PC-3 (cell line): ENCODE measurements at regions not wholly inside any gene's neighbourhood (a gene's known extent, or its start where the extent isn't known, plus 50 kb on each side); places are given as distances from the start of the nearest gene placed in this dataset.

ENCODE experiments used
- ATAC-seq: fragments of 200-7000 bp; cut with Tn5 transposase; 2 replicates; pipeline ENCODE4 v1.9.1; 2020; ENCODE audit warnings: mild to moderate bottlenecking, moderate library complexity
- BruUV-seq: library from RNA; stranded (reverse); fragments of 400-500 nt; replicated peaks from 2 replicates; lab custom pipeline; 2021; lab: Mats Ljungman, UMichigan
- CTCF ChIA-PET: fragments of 300-600 bp; sonication (Branson Sonifier 250); formaldehyde crosslinking; loops from one replicate; lab custom pipeline; 2022; ENCODE audit warnings: antibody characterized with exemption; lab: Charles Lee
- POLR2A ChIA-PET: fragments of 300-600 bp; sonication (Branson Sonifier 250); formaldehyde crosslinking; loops from one replicate; lab custom pipeline; 2022; ENCODE audit warnings: antibody characterized with exemption; ENCODE audit not compliant: unreplicated experiment; lab: Charles Lee
- DNase-seq: peaks from one replicate; pipeline ENCODE4 v3.0.0-alpha.2; 2015
- H2AFZ ChIP-seq: fragments of 300-600 bp; sonication (generic); 2 replicates; pipeline ENCODE4 v1.6.0; 2016; ENCODE audit warnings: antibody characterized with exemption, low read length
- H3F3A ChIP-seq: fragments of 300-600 bp; sonication (generic); one replicate; pipeline ENCODE4 v1.6.0; 2017; ENCODE audit warnings: antibody characterized with exemption, low read length, control low read depth, mild to moderate bottlenecking; ENCODE audit not compliant: unreplicated experiment
- H3K27ac ChIP-seq: fragments of 300-600 bp; sonication (generic); 2 replicates; pipeline ENCODE4 v1.5.1; 2016; ENCODE audit warnings: mild to moderate bottlenecking, low read length
- H3K27me3 ChIP-seq: fragments of 300-600 bp; sonication (generic); 2 replicates; pipeline ENCODE4 v1.6.1; 2016; ENCODE audit warnings: low read length, mixed read lengths
- H3K36me3 ChIP-seq: fragments of 300-600 bp; sonication (generic); 2 replicates; pipeline ENCODE4 v1.6.1; 2016; ENCODE audit warnings: low read depth, mixed run types, low read length, mixed read lengths
- H3K4me1 ChIP-seq: fragments of 300-600 bp; sonication (generic); 2 replicates; pipeline ENCODE4 v1.5.1; 2016; ENCODE audit warnings: low read length; ENCODE audit not compliant: insufficient read depth
- H3K4me2 ChIP-seq: fragments of 300-600 bp; sonication (generic); 2 replicates; pipeline ENCODE4 v1.6.0; 2016; ENCODE audit warnings: low read length
- H3K4me3 ChIP-seq: fragments of 300-600 bp; sonication (generic); 2 replicates; pipeline ENCODE4 v1.5.1; 2016; ENCODE audit warnings: mild to moderate bottlenecking, low read length, mixed read lengths
- H3K79me2 ChIP-seq: fragments of 300-600 bp; sonication (generic); 2 replicates; pipeline ENCODE4 v1.6.1; 2017; ENCODE audit warnings: low read length, mixed read lengths
- H3K9ac ChIP-seq: fragments of 300-600 bp; sonication (generic); 2 replicates; pipeline ENCODE4 v1.6.0; 2016; ENCODE audit warnings: mild to moderate bottlenecking, low read length
- H3K9me2 ChIP-seq: fragments of 300-600 bp; sonication (generic); replicated peaks from 2 replicates; pipeline ENCODE4 v1.6.1; 2016; ENCODE audit warnings: mixed run types, low read length, mixed read lengths
- H3K9me3 ChIP-seq: fragments of 300-600 bp; sonication (generic); 2 replicates; pipeline ENCODE4 v1.6.1; 2016; ENCODE audit warnings: low read length, mixed read lengths
- H4K20me1 ChIP-seq: fragments of 300-600 bp; sonication (generic); 2 replicates; pipeline ENCODE4 v1.6.1; 2016; ENCODE audit warnings: low read length, mixed read lengths
- CTCF ChIP-seq: fragments of 300-600 bp; sonication (generic); conservative IDR thresholded peaks from 2 replicates; pipeline ENCODE4 v1.5.1; 2017; ENCODE audit warnings: antibody characterized with exemption, low read depth, mild to moderate bottlenecking, low read length
- EZH2 ChIP-seq: fragments of 300-600 bp; sonication (generic); IDR thresholded peaks from one replicate; pipeline ENCODE4 v1.6.1; 2017; ENCODE audit warnings: antibody characterized with exemption, mild to moderate bottlenecking, low read length; ENCODE audit not compliant: unreplicated experiment
- EZH2phosphoT487 ChIP-seq: fragments of 300-600 bp; sonication (generic); IDR thresholded peaks from 2 replicates; pipeline ENCODE4 v1.6.1; 2018; ENCODE audit warnings: mild to moderate bottlenecking, antibody characterized with exemption, low read length, borderline replicate concordance
- intact Hi-C: fragments of 100-400 bp; cut with micrococcal nuclease; formaldehyde crosslinking; loops from 2 replicates; pipeline ENCODE4 v1.9.0; 2023

GRCh38 chr15:66905185-66905584 lies 160.2 kb upstream of the SMAD3 start:
- Histone ChIP-seq H3K27ac (no peak overlapping the region), H3K79me2 (no peaks in the 10 kb centered on the region), H3K9me2 (no peaks in the 10 kb centered on the region), H2AFZ (no peak overlapping the region), H3K4me1 (0 out of 2 replicates have a peak, but pooled peaks cover 6% of the 10 kb centered on the region), H3K27me3 (no peaks in the 10 kb centered on the region), H3K4me3 (no peak overlapping the region), H4K20me1 (no peaks in the 10 kb centered on the region), H3K9ac (no peak overlapping the region), H3F3A (no peaks in the 10 kb centered on the region), H3K9me3 (no peaks in the 10 kb centered on the region), H3K4me2 (no peak overlapping the region), H3K36me3 (peaks cover 2% of the 10 kb centered on the region; the same call in 1 of the 2 replicates)
- BruUV-seq, result no TSS peak
- TF ChIP-seq EZH2, result no peak
- no peak for TF ChIP-seq EZH2phosphoT487
- TF ChIP-seq CTCF, result no peak
- ChIA-PET POLR2A (no interaction called here), CTCF (no interaction called here)
- ATAC-seq, result no peak
- DNase-seq, result no peak
- intact Hi-C loops, result no loop called here

- BruUV-seq, result no TSS peak
- ATAC-seq (no peak), DNase-seq (no peak)
- no peaks in the 10 kb centered on the region for H3K79me2 ChIP-seq
- H3K9me2 ChIP-seq, result no peaks in the 10 kb centered on the region
- H3K27me3 ChIP-seq, result no peaks in the 10 kb centered on the region
- no peaks in the 10 kb centered on the region for H4K20me1 ChIP-seq
- ChIA-PET POLR2A (no interaction called here), CTCF (interaction anchor here (1.1 kb wide), 1 partner anchor 40 kb away, joined by 3 read pairs; no protein-coding TSS in a partner anchor)
- peaks cover 2% of the 10 kb centered on the region; the same call in 1 of the 2 replicates for H3K36me3 ChIP-seq
- intact Hi-C loops, result no loop called here
- TF ChIP-seq CTCF, result peak; percentile 29; the same call in 1 of the 2 replicates
- no peak for TF ChIP-seq EZH2
- no peak overlapping the region for H3K27ac ChIP-seq
- no peak overlapping the region for H3K4me3 ChIP-seq
- no peak overlapping the region for H2AFZ ChIP-seq
- no peak overlapping the region for H3K9ac ChIP-seq
- no peaks in the 10 kb centered on the region for H3F3A ChIP-seq
- H3K4me1 ChIP-seq, result 0 out of 2 replicates have a peak, but pooled peaks cover 6% of the 10 kb centered on the region
- H3K9me3 ChIP-seq, result no peaks in the 10 kb centered on the region
- H3K4me2 ChIP-seq, result no peak overlapping the region
Measured at GRCh38 chr15:66905954-66906353, 159.4 kb upstream of the SMAD3 start.

GRCh38 chr15:66906668-66907614 lies 158.5 kb upstream of the SMAD3 start:
- no peaks in the 10 kb centered on the region for H3K79me2 ChIP-seq
- ATAC-seq (no peak), DNase-seq (no peak)
- no peaks in the 10 kb centered on the region for H4K20me1 ChIP-seq
- intact Hi-C loops, result no loop called here
- no peaks in the 10 kb centered on the region for H3K4me1 ChIP-seq
- ChIA-PET CTCF (interaction anchor here (1.1 kb wide), 1 partner anchor 39 kb away, joined by 3 read pairs; no protein-coding TSS in a partner anchor), POLR2A (no interaction called here)
- H3K4me2 ChIP-seq, result no peak overlapping the region
- H3K9me2 ChIP-seq, result no peaks in the 10 kb centered on the region
- peaks cover 2% of the 10 kb centered on the region; the same call in 1 of the 2 replicates for H3K36me3 ChIP-seq
- no peak overlapping the region for H3K27ac ChIP-seq
- H3K9me3 ChIP-seq, result no peaks in the 10 kb centered on the region
- BruUV-seq, result no TSS peak
- no peak overlapping the region for H2AFZ ChIP-seq
- TF ChIP-seq EZH2phosphoT487 (no peak), CTCF (no peak), EZH2 (no peak)
- H3K9ac ChIP-seq, result no peak overlapping the region
- H3K27me3 ChIP-seq, result no peaks in the 10 kb centered on the region
- no peak overlapping the region for H3K4me3 ChIP-seq
- no peaks in the 10 kb centered on the region for H3F3A ChIP-seq
